Peyer's patch (tissue), 4 donors: ENCODE measurements at regions not wholly inside any gene's neighbourhood (a gene's known extent, or its start where the extent isn't known, plus 50 kb on each side); places are given as distances from the start of the nearest gene placed in this dataset.

Experiments used
- CTCF ChIP-seq, 6 experiments: fragments of 450-650 bp in 4 of 6; fragments of 200-600 bp in 2 of 6; sonication (generic) in 1 of 6; IDR thresholded peaks; one replicate each; pipeline ENCODE4 v1.5.1; 2017 to 2019; ENCODE audit warnings: antibody characterized with exemption in 6 of 6, mild to moderate bottlenecking in 3 of 6, moderate library complexity in 1 of 6
- POLR2A ChIP-seq, 2 donors: fragments of 450-650 bp; IDR thresholded peaks; one replicate each; pipeline ENCODE4 v1.5.1; 2017; ENCODE audit warnings: antibody characterized with exemption in 2 of 2, mild to moderate bottlenecking in 2 of 2, moderate library complexity in 2 of 2

DNA sequence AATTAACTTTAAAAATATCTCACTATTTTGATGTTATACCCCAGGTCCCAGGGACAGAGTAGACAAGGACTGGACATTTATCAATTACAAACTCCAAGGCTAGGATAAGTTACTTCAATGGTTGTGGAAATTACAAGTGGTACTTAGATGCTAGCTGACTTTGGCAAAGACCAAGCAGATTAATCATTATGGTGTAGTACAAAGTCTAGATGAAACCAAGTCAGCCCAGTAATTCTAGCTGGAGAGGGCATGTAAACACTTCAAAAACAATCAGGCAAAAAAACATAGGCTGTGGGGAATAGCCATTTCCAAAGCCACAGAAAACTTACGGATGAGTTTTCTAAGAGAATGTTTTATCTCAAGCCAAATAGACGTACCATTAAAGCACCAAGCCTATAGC is 124.5 kb downstream of the TSEN15 start:
- TF ChIP-seq POLR2A (IDR thresholded peaks at IDR 0.05) = no peak
- TF ChIP-seq CTCF (IDR thresholded peaks at IDR 0.05) = no peak
